AG10803 (cell line): ENCODE measurements at regions not wholly inside any gene's neighbourhood (a gene's known extent, or its start where the extent isn't known, plus 50 kb on each side); places are given as distances from the start of the nearest gene placed in this dataset.

ENCODE experiments used
- DNase-seq: peaks from one replicate; pipeline ENCODE4 v3.0.0; 2010; ENCODE audit warnings: low read depth
- H3K4me3 ChIP-seq: 2 replicates; pipeline ENCODE4 v1.5.1; 2011; ENCODE audit warnings: mild to moderate bottlenecking, low read length, control low read depth
- CTCF ChIP-seq: conservative IDR thresholded peaks from 2 replicates; pipeline ENCODE4 v1.5.1; 2011; ENCODE audit warnings: mild to moderate bottlenecking, low read length, control low read depth, inconsistent platforms

GRCh38 chr5:68456756-68457217 is 241.2 kb downstream of the PIK3R1 start:
- DNase-seq, result peak; percentile 49
- H3K4me3 ChIP-seq, result no peak overlapping the region
- no peak for TF ChIP-seq CTCF

- no peak for TF ChIP-seq CTCF
- H3K4me3 ChIP-seq, result no peak overlapping the region
- no peak for DNase-seq
Measured at GRCh38 chr5:68457285-68457684, 241.7 kb downstream of the PIK3R1 start.

- no peak overlapping the region for H3K4me3 ChIP-seq
- no peak for TF ChIP-seq CTCF
- no peak for DNase-seq
Measured at GRCh38 chr5:68458416-68459021, 243.0 kb downstream of the PIK3R1 start.

GRCh38 chr5:68459093-68459809 is 243.7 kb downstream of the PIK3R1 start:
- no peak overlapping the region for H3K4me3 ChIP-seq
- DNase-seq, result no peak
- no peak for TF ChIP-seq CTCF

GRCh38 chr5:68459810-68460139 is 244.2 kb downstream of the PIK3R1 start:
- DNase-seq, result no peak
- no peak overlapping the region for H3K4me3 ChIP-seq
- TF ChIP-seq CTCF, result no peak

GRCh38 chr5:68460147-68460798 is 244.7 kb downstream of the PIK3R1 start:
- no peak overlapping the region for H3K4me3 ChIP-seq
- TF ChIP-seq CTCF, result peak; percentile 85
- DNase-seq, result peak; percentile 71

- no peak for TF ChIP-seq CTCF
- H3K4me3 ChIP-seq, result no peak overlapping the region
- DNase-seq, result no peak
Measured at GRCh38 chr5:68463606-68464005, 248.1 kb downstream of the PIK3R1 start.
